K562 (cell line): ENCODE measurements at regions not wholly inside any gene's neighbourhood (a gene's known extent, or its start where the extent isn't known, plus 50 kb on each side); places are given as distances from the start of the nearest gene placed in this dataset.

Source experiments
- ATAC-seq: fragments of 200-7000 bp; cut with Tn5 transposase; 3 replicates; pipeline ENCODE4 v1.9.1; 2020; ENCODE audit warnings: moderate library complexity
- BruUV-seq: library from RNA; stranded (reverse); fragments of 400-500 nt; replicated peaks from 2 replicates; lab custom pipeline; 2021; lab: Mats Ljungman, UMichigan
- CTCF ChIA-PET: fragments of 300-600 bp; formaldehyde crosslinking; extraction: SDS; loops from one replicate; lab custom pipeline; 2021; ENCODE audit warnings: low intra/inter-chr PET ratio; lab: Yijun Ruan, JAX
- POLR2A ChIA-PET: fragments of 300-600, 350-650 bp; sonication (Branson Sonifier 250); formaldehyde crosslinking; extraction: SDS; loops from one replicate; lab custom pipeline; 2021; ENCODE audit warnings: antibody characterized with exemption, inconsistent platforms; lab: Yijun Ruan, JAX
- DNase-seq, 4 experiments: peaks; one replicate each; pipeline versions ENCODE4 v3.0.0 to v3.0.0-alpha.2; 2011 to 2018; ENCODE audit warnings: low spot score in 3 of 4, mixed read lengths in 3 of 4; ENCODE audit errors: extremely low read depth in 1 of 4
- FAIRE-seq: peaks from 2 replicates; lab custom pipeline; 2011; peaks lifted over from hg19 to GRCh38; lab: Jason Lieb, UNC
- H2AFZ ChIP-seq: 2 replicates; pipeline ENCODE4 v1.6.0; 2011; ENCODE audit warnings: low read depth, low read length, control low read depth, inconsistent platforms
- H3K27ac ChIP-seq: fragments of 200-600 bp; 3 replicates; pipeline ENCODE4 v1.8.0; 2011; ENCODE audit warnings: low read depth, mild to moderate bottlenecking, control low read depth, inconsistent platforms, low read length, moderate library complexity, mixed read lengths; ENCODE audit errors: extremely low read depth
- H3K27me3 ChIP-seq, 2 experiments: fragments of 300-600 bp in 1 of 2; 2 replicates in 1 of 2; 3 replicates in 1 of 2; pipeline versions ENCODE4 v1.6.0 to v1.8.0; 2011; ENCODE audit warnings: inconsistent platforms in 2 of 2, low read length in 2 of 2, mild to moderate bottlenecking in 1 of 2, mixed read lengths in 1 of 2, moderate library complexity in 1 of 2; ENCODE audit not compliant: control insufficient read depth in 2 of 2, insufficient read depth in 2 of 2
- H3K36me3 ChIP-seq: fragments of 300-600 bp; 3 replicates; pipeline ENCODE4 v1.8.0; 2011; ENCODE audit warnings: mild to moderate bottlenecking, low read length, inconsistent platforms; ENCODE audit not compliant: control insufficient read depth, insufficient read depth
- H3K4me1 ChIP-seq, 2 experiments: fragments of 200-600 bp in 1 of 2; replicated peaks in 1 of 2; 2 replicates in 1 of 2; 3 replicates in 1 of 2; pipeline versions ENCODE4 v1.5.1 to v1.8.0; 2011; ENCODE audit warnings: inconsistent platforms in 2 of 2, low read length in 2 of 2, mild to moderate bottlenecking in 1 of 2, mixed read lengths in 1 of 2, moderate library complexity in 1 of 2; ENCODE audit not compliant: control insufficient read depth in 2 of 2, insufficient read depth in 2 of 2
- H3K4me2 ChIP-seq: 2 replicates; pipeline ENCODE4 v1.6.1; 2011; ENCODE audit warnings: low read length, control low read depth, inconsistent platforms, mixed read lengths; ENCODE audit not compliant: insufficient read depth
- H3K4me3 ChIP-seq: fragments of 200-600 bp; sonication (generic), shearing (Covaris generic); 2 replicates; pipeline ENCODE4 v1.5.1; 2016; ENCODE audit warnings: control low read depth, inconsistent platforms
- H3K79me2 ChIP-seq: fragments of 200-600 bp; 3 replicates; pipeline ENCODE4 v1.8.0; 2011; ENCODE audit warnings: low read length, inconsistent platforms; ENCODE audit not compliant: control insufficient read depth, insufficient read depth
- H3K9ac ChIP-seq, 2 experiments: 2 replicates each; pipeline versions ENCODE4 v1.6.0 to v1.6.1; 2011; ENCODE audit warnings: low read depth in 2 of 2, low read length in 2 of 2, control low read depth in 1 of 2, inconsistent platforms in 1 of 2, mild to moderate bottlenecking in 1 of 2, mixed read lengths in 1 of 2; ENCODE audit not compliant: insufficient read depth in 1 of 2
- H3K9me1 ChIP-seq: one replicate; pipeline ENCODE4 v1.6.0; 2011; ENCODE audit warnings: inconsistent platforms, mild to moderate bottlenecking, low read length, moderate library complexity; ENCODE audit not compliant: control insufficient read depth, insufficient read depth
- H3K9me3 ChIP-seq: replicated peaks from 2 replicates; pipeline ENCODE4 v1.5.1; 2011; ENCODE audit warnings: low read depth, low read length, inconsistent platforms; ENCODE audit not compliant: control insufficient read depth, insufficient read depth
- H4K20me1 ChIP-seq: replicated peaks from 2 replicates; pipeline ENCODE4 v1.6.1; 2011; ENCODE audit warnings: low read length, inconsistent platforms, mixed read lengths; ENCODE audit not compliant: control insufficient read depth, insufficient read depth
- BMI1 ChIP-seq: fragments of 150-350 bp; IDR thresholded peaks from 2 replicates; pipeline ENCODE4 v1.6.1; 2014; ENCODE audit warnings: low read length
- HDAC1 ChIP-seq, 2 experiments: fragments of 450-650 bp; IDR thresholded peaks; 2 replicates each; pipeline ENCODE4 v1.6.1; 2016 to 2017; ENCODE audit warnings: inconsistent platforms in 1 of 2, mild to moderate bottlenecking in 1 of 2, moderate library complexity in 1 of 2
- JUND ChIP-seq, 2 experiments: IDR thresholded peaks; 2 replicates in 1 of 2; 3 replicates in 1 of 2; pipeline ENCODE4 v1.6.1; 2011; ENCODE audit warnings: borderline replicate concordance in 2 of 2, low read depth in 2 of 2, low read length in 2 of 2, improper control_type of control experiment in 1 of 2, missing biosample characterization in 1 of 2, missing genetic modification characterization in 1 of 2, missing genetic modification reagents in 1 of 2
- MTF1 ChIP-seq: fragments of 250-450 bp; sonication (Bioruptor Pico); IDR thresholded peaks from 2 replicates; pipeline ENCODE4 v1.9.0; 2021; ENCODE audit warnings: moderate library complexity, mild to moderate bottlenecking, inconsistent platforms, borderline replicate concordance
- NR2C1 ChIP-seq, 2 experiments: fragments of 450-650 bp; IDR thresholded peaks; 2 replicates each; pipeline ENCODE4 v1.6.1; 2017; ENCODE audit warnings: mild to moderate bottlenecking in 2 of 2, antibody characterized with exemption in 1 of 2, inconsistent platforms in 1 of 2, missing compliant biosample characterization in 1 of 2, missing genetic modification characterization in 1 of 2
- SMARCC2 ChIP-seq: fragments of 450-650 bp; IDR thresholded peaks from 2 replicates; pipeline ENCODE4 v1.6.1; 2017; ENCODE audit warnings: antibody characterized with exemption, moderate library complexity, mild to moderate bottlenecking, low read depth
- SRSF3 ChIP-seq: fragments of 200-400 bp; formaldehyde crosslinking; IDR thresholded peaks from 2 replicates; pipeline ENCODE4 v1.6.1; 2016; ENCODE audit warnings: mild to moderate bottlenecking, low read length, moderate library complexity; ENCODE audit not compliant: insufficient read depth
- WGBS: fragments of 100-300 bp; shearing (Covaris generic); methylation state at CpG from one replicate; pipeline ENCODE4 v1.1.6; 2016; ENCODE audit warnings: low coverage, mixed read lengths; ENCODE audit not compliant: insufficient coverage; ENCODE audit errors: missing lambda C conversion rate; 5-methylcytosine and 5-hydroxymethylcytosine counted together
- in situ Hi-C: fragments of 300-500 bp; cut with MboI; formaldehyde crosslinking; loops from 4 replicates; pipeline ENCODE4 v1.15.0; 2018; ENCODE audit warnings: inconsistent platforms, mixed read lengths
- intact Hi-C: fragments of 100-400 bp; cut with micrococcal nuclease; formaldehyde crosslinking; loops from 2 replicates; pipeline ENCODE4 v1.14.2; 2022
- TF ChIP-seq, protein P1 (sequence below): fragments of 450-650 bp; IDR thresholded peaks from 2 replicates; pipeline ENCODE4 v1.6.1; 2017; ENCODE audit warnings: antibody characterized with exemption
- TF ChIP-seq, protein P2 (sequence below): fragments of 450-650 bp; IDR thresholded peaks from one replicate; pipeline ENCODE4 v1.6.1; 2018; ENCODE audit warnings: mild to moderate bottlenecking, moderate library complexity; ENCODE audit not compliant: partially characterized antibody

DNA sequence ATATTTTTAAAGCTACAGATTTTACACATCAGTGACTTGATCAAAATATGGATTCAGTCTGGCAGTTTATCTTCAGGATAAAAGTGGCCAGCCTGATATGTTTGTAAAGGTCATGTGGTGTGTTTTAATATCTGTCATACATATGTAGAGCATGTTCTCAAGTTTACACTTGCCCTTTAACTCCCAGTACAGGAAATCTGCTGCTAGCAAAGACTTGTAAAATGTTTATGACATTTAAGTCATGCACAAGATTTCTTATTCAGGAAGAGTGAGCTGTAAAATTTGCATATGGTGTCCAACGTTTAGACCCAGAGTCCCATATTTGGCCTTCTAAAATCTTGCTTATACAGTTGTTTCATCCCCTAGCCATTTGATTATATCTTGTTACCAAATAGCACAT, 197.5 kb upstream of the FLRT2 start:
- H3K9ac ChIP-seq, result no peak overlapping the region
- TF ChIP-seq MTF1 (CRISPR knock-in tag) (no peak), SMARCC2 (no peak), SRSF3 (no peak), JUND (IDR thresholded peaks at IDR 0.05; ENCODE audit: borderline replicate concordance, low read depth, low read length) (no peak), JUND (tag; IDR thresholded peaks at IDR 0.05; ENCODE audit: borderline replicate concordance, low read depth, low read length) (no peak), BMI1 (no peak), HDAC1 (IDR thresholded peaks at IDR 0.05) (no peak), NR2C1 (IDR thresholded peaks at IDR 0.05) (no peak), NR2C1 (tag; IDR thresholded peaks at IDR 0.05) (no peak)
- TF ChIP-seq, protein P1, sequence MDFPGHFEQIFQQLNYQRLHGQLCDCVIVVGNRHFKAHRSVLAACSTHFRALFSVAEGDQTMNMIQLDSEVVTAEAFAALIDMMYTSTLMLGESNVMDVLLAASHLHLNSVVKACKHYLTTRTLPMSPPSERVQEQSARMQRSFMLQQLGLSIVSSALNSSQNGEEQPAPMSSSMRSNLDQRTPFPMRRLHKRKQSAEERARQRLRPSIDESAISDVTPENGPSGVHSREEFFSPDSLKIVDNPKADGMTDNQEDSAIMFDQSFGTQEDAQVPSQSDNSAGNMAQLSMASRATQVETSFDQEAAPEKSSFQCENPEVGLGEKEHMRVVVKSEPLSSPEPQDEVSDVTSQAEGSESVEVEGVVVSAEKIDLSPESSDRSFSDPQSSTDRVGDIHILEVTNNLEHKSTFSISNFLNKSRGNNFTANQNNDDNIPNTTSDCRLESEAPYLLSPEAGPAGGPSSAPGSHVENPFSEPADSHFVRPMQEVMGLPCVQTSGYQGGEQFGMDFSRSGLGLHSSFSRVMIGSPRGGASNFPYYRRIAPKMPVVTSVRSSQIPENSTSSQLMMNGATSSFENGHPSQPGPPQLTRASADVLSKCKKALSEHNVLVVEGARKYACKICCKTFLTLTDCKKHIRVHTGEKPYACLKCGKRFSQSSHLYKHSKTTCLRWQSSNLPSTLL, result no peak
- TF ChIP-seq, protein P2, sequence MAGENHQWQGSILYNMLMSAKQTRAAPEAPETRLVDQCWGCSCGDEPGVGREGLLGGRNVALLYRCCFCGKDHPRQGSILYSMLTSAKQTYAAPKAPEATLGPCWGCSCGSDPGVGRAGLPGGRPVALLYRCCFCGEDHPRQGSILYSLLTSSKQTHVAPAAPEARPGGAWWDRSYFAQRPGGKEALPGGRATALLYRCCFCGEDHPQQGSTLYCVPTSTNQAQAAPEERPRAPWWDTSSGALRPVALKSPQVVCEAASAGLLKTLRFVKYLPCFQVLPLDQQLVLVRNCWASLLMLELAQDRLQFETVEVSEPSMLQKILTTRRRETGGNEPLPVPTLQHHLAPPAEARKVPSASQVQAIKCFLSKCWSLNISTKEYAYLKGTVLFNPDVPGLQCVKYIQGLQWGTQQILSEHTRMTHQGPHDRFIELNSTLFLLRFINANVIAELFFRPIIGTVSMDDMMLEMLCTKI, result no peak
- intact Hi-C loops, result no loop called here
- in situ Hi-C loops, result no loop called here
- FAIRE-seq, result no peak
- H3K4me3 ChIP-seq, result no peak overlapping the region
- no peak overlapping the region for H3K27ac ChIP-seq
- no peaks in the 10 kb centered on the region for H3K9me1 ChIP-seq
- no peak overlapping the region for H3K4me2 ChIP-seq
- no peaks in the 10 kb centered on the region for H3K27me3 ChIP-seq
- no peaks in the 10 kb centered on the region for H3K36me3 ChIP-seq
- ChIA-PET CTCF (no interaction called here), POLR2A (no interaction called here)
- no peaks in the 10 kb centered on the region for H3K4me1 ChIP-seq
- no peaks in the 10 kb centered on the region for H3K79me2 ChIP-seq
- no peak overlapping the region for H2AFZ ChIP-seq
- no peak for ATAC-seq
- BruUV-seq, result no TSS peak
- H4K20me1 ChIP-seq, result no peaks in the 10 kb centered on the region
- no peak for DNase-seq
- 0% methylated on average over 1 of the region's 1 CpG for WGBS
- no peaks in the 10 kb centered on the region for H3K9me3 ChIP-seq
